ENCODE measurements at regions not wholly inside any gene's neighbourhood (a gene's known extent, or its start where the extent isn't known, plus 50 kb on each side); places are given as distances from the start of the nearest gene placed in this dataset.
"Not testable (repeated sequence)": the region's sequence is repeated elsewhere in the genome, so short reads cannot be mapped to it uniquely, and the experiment has no call there.

DNA sequence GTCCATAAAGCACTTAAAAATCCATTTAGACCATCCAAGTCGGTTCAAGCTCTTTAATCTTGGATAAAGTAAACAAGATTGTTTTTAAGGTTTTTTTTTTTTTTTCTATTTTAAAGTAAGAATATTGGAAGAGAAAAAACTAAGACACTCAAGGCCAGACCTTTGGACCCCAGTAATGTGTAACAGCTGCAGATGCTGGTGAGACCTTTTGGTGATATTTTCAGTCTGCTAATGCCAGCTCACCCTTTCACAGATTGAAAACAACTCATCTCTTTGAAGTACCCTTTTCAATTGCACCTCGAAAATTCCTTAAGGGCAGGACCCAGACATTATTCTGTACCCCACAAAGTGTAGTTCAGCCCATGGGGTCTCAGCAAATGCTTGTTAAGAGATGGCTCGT is 260.7 kb upstream of the CTNNB1 start:
- Mint-ChIP-seq H3K27ac (no peak overlapping the region), H3K4me3 (no peak overlapping the region), H3K27me3 (no peaks in the 10 kb centered on the region), H3K4me1 (ENCODE audit: low read depth) (no peaks in the 10 kb centered on the region), H3K36me3 (ENCODE audit: low read depth) (no peaks in the 10 kb centered on the region), H3K9me3 (no peaks in the 10 kb centered on the region)

GRCh38 chr3:40939030-40939740 is 260.1 kb upstream of the CTNNB1 start:
- Mint-ChIP-seq H3K27ac (no peak overlapping the region), H3K4me3 (no peak overlapping the region), H3K4me1 (ENCODE audit: low read depth) (no peaks in the 10 kb centered on the region), H3K9me3 (no peaks in the 10 kb centered on the region), H3K36me3 (ENCODE audit: low read depth) (no peaks in the 10 kb centered on the region), H3K27me3 (no peaks in the 10 kb centered on the region)

- no peaks in the 10 kb centered on the region for H3K36me3 Mint-ChIP-seq (ENCODE audit: low read depth)
- H3K4me3 Mint-ChIP-seq: no peak overlapping the region
- no peaks in the 10 kb centered on the region for H3K9me3 Mint-ChIP-seq
- H3K27ac Mint-ChIP-seq: no peak overlapping the region
- H3K27me3 Mint-ChIP-seq: no peaks in the 10 kb centered on the region
- H3K4me1 Mint-ChIP-seq (ENCODE audit: low read depth): no peaks in the 10 kb centered on the region
Measured at GRCh38 chr3:40939741-40940130, 259.6 kb upstream of the CTNNB1 start.

DNA sequence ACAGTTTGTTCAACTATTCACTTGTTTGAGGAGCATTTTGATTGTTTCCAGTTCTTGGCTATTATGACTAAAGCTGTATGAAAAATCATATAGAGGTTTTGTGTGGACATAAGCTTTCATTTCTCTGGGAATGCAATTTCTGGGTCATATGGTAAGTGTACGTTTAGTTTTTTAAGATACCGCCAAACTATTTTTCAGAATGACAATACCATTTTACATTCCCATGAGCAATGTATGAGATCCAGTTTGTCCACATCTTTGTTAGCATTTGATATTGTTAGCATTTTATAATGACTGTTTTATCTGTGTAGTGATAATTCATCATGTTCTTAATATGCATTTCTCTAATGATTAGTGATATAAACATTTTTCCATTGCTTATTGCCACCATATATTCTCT is 258.7 kb upstream of the CTNNB1 start:
- no peak overlapping the region for H3K4me3 Mint-ChIP-seq
- no peaks in the 10 kb centered on the region for H3K4me1 Mint-ChIP-seq (ENCODE audit: low read depth)
- H3K9me3 Mint-ChIP-seq: no peaks in the 10 kb centered on the region
- H3K36me3 Mint-ChIP-seq (ENCODE audit: low read depth): no peaks in the 10 kb centered on the region
- no peaks in the 10 kb centered on the region for H3K27me3 Mint-ChIP-seq
- H3K27ac Mint-ChIP-seq: no peak overlapping the region

GRCh38 chr3:40947022-40947421 is 252.3 kb upstream of the CTNNB1 start:
- H3K36me3 Mint-ChIP-seq (ENCODE audit: low read depth); H3K9me3 Mint-ChIP-seq: not testable (repeated sequence)
- peaks cover 15% of the 10 kb centered on the region for H3K27me3 Mint-ChIP-seq

GRCh38 chr3:40949347-40949746 is 250.0 kb upstream of the CTNNB1 start:
- peaks cover 22% of the 10 kb centered on the region for H3K27me3 Mint-ChIP-seq
- H3K4me1 Mint-ChIP-seq (ENCODE audit: low read depth); H3K36me3 Mint-ChIP-seq (ENCODE audit: low read depth); H3K4me3 Mint-ChIP-seq; H3K27ac Mint-ChIP-seq: not testable (repeated sequence)
- peaks cover 15% of the 10 kb centered on the region for H3K9me3 Mint-ChIP-seq

More at GRCh38 chr3:40947022-40947421, 252.3 kb upstream of the CTNNB1 start:
- not testable (repeated sequence) for H3K4me3 Mint-ChIP-seq; H3K27ac Mint-ChIP-seq; H3K4me1 Mint-ChIP-seq (ENCODE audit: low read depth)

GRCh38 chr3:40951636-40952035 is 247.7 kb upstream of the CTNNB1 start:
- H3K4me1 Mint-ChIP-seq (ENCODE audit: low read depth): no peaks in the 10 kb centered on the region
- peaks cover 15% of the 10 kb centered on the region for H3K9me3 Mint-ChIP-seq
- no peak overlapping the region for H3K27ac Mint-ChIP-seq
- peaks cover 4% of the 10 kb centered on the region for H3K36me3 Mint-ChIP-seq (ENCODE audit: low read depth)
- H3K27me3 Mint-ChIP-seq: peaks cover 22% of the 10 kb centered on the region
- H3K4me3 Mint-ChIP-seq: no peak overlapping the region

GRCh38 chr3:40961104-40961857 is 238.0 kb upstream of the CTNNB1 start:
- H3K36me3 Mint-ChIP-seq (ENCODE audit: low read depth): no peaks in the 10 kb centered on the region
- peaks cover 7% of the 10 kb centered on the region for H3K9me3 Mint-ChIP-seq
- no peak overlapping the region for H3K4me3 Mint-ChIP-seq
- H3K4me1 Mint-ChIP-seq (ENCODE audit: low read depth): peaks cover 18% of the 10 kb centered on the region
- H3K27ac Mint-ChIP-seq: peak overlapping the region; percentile 79
- H3K27me3 Mint-ChIP-seq: peaks cover 21% of the 10 kb centered on the region

DNA sequence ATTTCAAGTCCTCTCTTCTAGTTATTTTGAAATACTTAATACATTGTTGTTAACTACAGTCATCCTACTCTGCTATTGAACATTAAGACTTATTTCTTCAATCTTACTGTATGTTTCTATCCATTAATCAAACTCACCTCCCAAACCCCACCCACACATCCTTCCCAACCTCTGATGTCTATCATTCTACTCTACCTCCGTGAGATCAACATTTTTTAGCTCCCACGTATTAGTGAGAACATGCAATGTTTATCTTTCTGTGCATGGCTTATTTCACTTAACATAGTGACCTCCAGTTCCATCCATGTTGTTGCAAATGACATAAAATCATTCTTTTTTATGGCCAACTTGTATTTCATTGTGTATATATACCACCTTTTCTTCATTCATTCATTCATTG is 236.6 kb upstream of the CTNNB1 start:
- peaks cover 23% of the 10 kb centered on the region for H3K4me1 Mint-ChIP-seq (ENCODE audit: low read depth)
- peaks cover 31% of the 10 kb centered on the region for H3K27me3 Mint-ChIP-seq
- peaks cover 7% of the 10 kb centered on the region for H3K9me3 Mint-ChIP-seq
- H3K27ac Mint-ChIP-seq: no peak overlapping the region
- H3K36me3 Mint-ChIP-seq (ENCODE audit: low read depth): peaks cover 3% of the 10 kb centered on the region
- no peak overlapping the region for H3K4me3 Mint-ChIP-seq

DNA sequence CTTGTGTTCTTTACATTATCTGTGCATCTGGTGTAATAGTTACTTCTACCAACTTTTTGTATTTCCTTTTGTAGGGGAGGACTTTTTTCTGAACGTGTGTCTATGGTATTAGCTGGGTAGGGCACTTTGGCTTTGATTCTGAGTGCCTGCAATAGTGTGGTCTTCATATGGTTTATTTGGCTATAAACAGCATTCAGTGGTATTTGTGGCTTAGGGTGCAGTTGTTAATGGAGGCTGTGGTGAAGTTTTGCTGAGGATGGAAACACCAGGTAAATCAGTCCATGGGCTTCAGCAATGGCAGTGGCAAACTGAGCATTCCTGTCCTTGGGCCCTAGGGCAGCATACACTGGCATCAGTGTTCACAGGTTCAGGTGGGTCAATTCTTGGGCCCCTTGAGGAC is 230.6 kb upstream of the CTNNB1 start:
- Mint-ChIP-seq H3K27me3 (peaks cover 35% of the 10 kb centered on the region), H3K4me1 (ENCODE audit: low read depth) (peaks cover 59% of the 10 kb centered on the region), H3K36me3 (ENCODE audit: low read depth) (peaks cover 3% of the 10 kb centered on the region), H3K27ac (peak overlapping the region; percentile 93), H3K4me3 (no peak overlapping the region), H3K9me3 (peaks cover 11% of the 10 kb centered on the region)

- Mint-ChIP-seq H3K36me3 (ENCODE audit: low read depth) (peaks cover 7% of the 10 kb centered on the region), H3K9me3 (peaks cover 17% of the 10 kb centered on the region), H3K4me1 (ENCODE audit: low read depth) (peaks cover 65% of the 10 kb centered on the region), H3K27ac (peak overlapping the region; percentile 93), H3K4me3 (no peak overlapping the region), H3K27me3 (peaks cover 34% of the 10 kb centered on the region)
Measured at GRCh38 chr3:40969341-40969740, 230.0 kb upstream of the CTNNB1 start.

GRCh38 chr3:40969756-40970466 is 229.4 kb upstream of the CTNNB1 start:
- Mint-ChIP-seq H3K4me1 (ENCODE audit: low read depth) (peaks cover 65% of the 10 kb centered on the region), H3K27ac (peak overlapping the region; percentile 93), H3K27me3 (peaks cover 30% of the 10 kb centered on the region), H3K36me3 (ENCODE audit: low read depth) (peaks cover 7% of the 10 kb centered on the region), H3K4me3 (peak overlapping the region; percentile 28), H3K9me3 (peaks cover 17% of the 10 kb centered on the region)

DNA sequence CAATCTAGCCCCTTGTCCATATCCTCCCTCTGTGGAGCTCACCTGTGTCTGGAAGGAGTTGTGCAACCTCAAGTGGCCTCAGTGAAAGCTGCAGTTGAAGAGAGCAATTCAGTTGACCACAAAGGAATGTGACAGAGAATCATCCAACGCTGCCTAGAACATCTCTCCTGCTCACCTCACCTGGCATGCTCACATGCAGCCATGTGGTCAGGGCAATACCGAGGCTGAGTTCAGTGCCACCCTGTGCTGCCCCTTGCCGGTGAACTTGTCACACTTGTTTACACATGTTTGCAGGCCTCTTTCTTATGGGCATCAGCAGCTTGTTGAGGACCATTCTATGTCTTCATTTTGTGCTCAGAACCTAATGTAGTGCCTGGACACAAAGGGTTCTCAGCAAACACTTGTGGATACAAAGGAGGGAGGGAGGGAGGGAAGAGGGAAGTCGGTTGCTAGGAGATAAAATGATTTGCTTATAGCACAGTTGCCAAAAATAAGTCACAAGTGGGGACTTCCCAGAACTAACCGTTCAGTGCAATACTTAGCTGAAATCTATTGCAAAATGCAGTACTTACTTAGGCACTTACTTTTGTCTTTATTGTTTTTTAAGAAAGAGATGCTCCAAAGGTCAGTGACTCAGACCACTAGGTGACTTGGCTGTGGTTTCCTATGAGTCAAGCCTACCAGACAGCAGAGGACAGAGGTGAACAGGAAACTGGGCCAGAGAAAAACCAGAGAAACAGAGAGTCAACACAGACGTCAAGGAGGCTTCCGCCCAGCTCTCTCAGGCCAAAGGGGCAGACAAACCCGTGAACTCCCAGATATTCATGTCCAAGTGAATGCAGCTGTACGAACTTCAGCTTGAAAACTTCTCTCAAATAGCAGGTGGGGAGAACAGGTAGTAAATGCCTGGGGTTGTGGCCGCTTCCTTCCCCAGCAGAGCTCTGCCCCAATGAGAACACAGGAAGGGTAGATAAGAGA is 227.8 kb upstream of the CTNNB1 start:
- Mint-ChIP-seq H3K36me3 (ENCODE audit: low read depth) (peaks cover 6% of the 10 kb centered on the region), H3K4me1 (ENCODE audit: low read depth) (peaks cover 65% of the 10 kb centered on the region), H3K27ac (peak overlapping the region; percentile 93), H3K27me3 (peaks cover 27% of the 10 kb centered on the region), H3K9me3 (peaks cover 14% of the 10 kb centered on the region), H3K4me3 (peak overlapping the region; percentile 66)

DNA sequence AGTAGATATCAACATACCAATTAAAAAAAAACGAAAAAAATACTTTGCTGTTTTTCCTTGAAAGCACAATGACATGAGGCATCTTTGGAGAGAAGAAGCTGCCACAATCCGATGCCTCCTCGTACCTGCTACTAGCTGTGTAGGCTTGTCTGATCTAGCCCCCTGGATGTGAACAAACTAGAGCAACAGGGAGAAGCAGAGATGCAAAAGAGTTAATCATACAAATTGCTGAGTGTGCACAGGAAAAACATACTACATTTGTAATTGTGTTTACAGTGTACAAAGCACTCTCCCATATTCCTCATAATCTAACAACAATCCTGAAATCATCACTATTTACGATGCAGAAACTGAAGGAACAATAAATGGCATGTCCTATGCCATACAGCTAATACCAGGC is 227.0 kb upstream of the CTNNB1 start:
- H3K36me3 Mint-ChIP-seq (ENCODE audit: low read depth): peaks cover 4% of the 10 kb centered on the region
- peaks cover 64% of the 10 kb centered on the region for H3K4me1 Mint-ChIP-seq (ENCODE audit: low read depth)
- H3K9me3 Mint-ChIP-seq: peaks cover 10% of the 10 kb centered on the region
- H3K27me3 Mint-ChIP-seq: peaks cover 26% of the 10 kb centered on the region
- H3K27ac Mint-ChIP-seq: peak overlapping the region; percentile 92
- H3K4me3 Mint-ChIP-seq: no peak overlapping the region

Measured in stimulated activated naive CD8-positive, alpha-beta T cell treated with anti-CD3 and anti-CD28 coated beads, Interleukin-15, Interleukin-2, amounts not matched to agents 100 ng/mL and 50 ng/mL, for 24 hours (primary cell).